GM11168 (cell line): ENCODE measurements at regions not wholly inside any gene's neighbourhood (a gene's known extent, or its start where the extent isn't known, plus 50 kb on each side); places are given as distances from the start of the nearest gene placed in this dataset.

Source experiments
- in situ Hi-C: fragments of 300-500 bp; cut with MboI; formaldehyde crosslinking; loops from one replicate; pipeline ENCODE4 v1.12.0; 2022; ENCODE audit warnings: low sequenced_read_pairs; ENCODE audit not compliant: unreplicated experiment

DNA sequence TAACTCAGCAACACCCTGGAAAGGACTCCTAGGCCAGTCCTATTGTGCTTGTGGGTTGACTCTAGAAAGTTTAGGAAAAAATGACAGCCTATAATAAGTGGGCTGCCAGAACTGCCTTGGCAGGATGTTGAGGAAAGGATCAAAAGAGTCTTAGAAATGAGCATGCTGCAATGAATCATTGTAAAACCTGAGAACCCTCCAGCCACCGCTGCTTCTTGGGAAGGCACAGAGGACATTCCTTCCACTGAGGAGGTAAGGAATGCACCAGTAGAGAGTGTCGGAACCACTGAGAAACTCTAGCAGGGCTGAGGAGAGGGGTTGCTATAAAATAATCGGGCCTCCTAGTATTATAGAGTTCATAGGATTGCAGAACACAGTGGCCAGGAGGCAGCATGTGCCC, 146.7 kb upstream of the SMIM21 start:
- in situ Hi-C loops = no loop called here

DNA sequence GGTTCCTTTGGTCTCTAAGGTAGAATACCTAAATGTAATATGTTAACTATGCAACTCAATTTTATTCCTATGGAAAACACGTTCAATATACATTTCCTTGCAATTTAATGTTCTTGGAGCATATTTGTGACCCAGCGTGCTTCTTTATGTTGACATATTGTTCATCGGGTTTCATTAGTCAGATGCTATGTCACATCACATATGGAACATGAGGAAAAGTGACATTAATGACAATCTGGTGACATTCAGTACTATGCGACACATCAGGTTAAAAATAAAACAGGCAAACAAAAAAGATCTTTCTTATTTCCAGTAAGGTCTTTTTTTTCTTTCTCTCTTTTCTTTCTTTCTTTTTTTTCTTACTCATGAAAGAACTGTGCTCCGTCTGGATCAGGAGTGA, 135.6 kb upstream of the SMIM21 start:
- in situ Hi-C loops = no loop called here

DNA sequence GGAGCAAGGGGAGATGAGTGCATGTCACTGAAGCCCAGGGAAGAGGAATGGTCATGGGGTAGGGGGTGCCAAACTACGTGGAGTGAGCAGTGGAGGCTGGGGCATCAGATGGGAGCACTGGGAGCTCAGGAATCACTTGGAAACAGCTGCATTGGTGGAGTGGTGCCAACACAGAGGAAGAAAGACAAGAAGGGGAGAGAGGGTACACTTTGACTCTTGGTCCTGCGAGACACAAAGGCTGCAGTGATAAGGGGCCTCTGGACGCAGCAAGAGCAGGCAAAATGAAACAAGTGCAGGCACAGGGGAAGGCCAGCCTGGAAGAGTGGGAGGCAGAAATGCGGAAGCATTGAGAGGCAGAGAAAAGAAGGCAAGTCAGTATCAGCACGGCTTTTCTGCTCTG, 134.7 kb upstream of the SMIM21 start:
- in situ Hi-C loops = no loop called here

DNA sequence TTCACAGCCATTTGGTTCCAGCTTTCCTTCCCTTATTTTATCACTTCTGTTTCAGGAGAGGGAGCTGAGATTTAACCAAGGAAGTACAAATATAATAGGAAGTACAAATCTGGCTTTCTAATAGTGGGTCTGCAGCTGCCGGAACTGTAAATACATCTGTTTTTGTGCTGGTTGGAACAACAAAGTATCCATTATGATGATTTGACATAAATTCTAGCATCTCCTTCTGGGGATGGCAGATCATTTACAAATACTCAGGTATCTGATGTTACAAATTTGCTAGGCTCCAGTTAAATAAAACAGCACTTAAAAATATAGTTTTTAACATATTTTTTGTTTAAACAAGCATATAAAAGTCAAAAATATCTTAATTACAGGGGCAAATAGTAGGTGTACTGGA, 131.3 kb upstream of the SMIM21 start:
- in situ Hi-C loops = no loop called here

DNA sequence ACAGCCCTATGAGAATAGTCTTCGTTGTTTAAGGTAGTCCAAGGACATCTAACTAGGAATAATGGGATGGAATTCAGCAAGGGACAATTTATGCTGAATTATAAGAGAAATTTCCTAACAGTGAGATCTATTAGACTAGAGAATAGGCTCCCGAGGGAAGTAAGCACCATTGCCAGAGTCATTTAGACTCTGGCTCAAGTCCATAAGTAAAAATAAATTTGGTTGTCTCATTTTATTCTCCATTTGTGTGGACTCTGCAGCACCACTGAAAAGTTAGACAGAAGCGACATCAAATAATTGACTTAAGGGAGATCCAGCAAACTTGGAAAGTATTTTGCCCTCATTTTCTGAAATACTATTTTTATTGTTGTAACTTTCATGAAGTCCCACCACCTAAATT, 129.3 kb upstream of the SMIM21 start:
- in situ Hi-C loops = no loop called here

DNA sequence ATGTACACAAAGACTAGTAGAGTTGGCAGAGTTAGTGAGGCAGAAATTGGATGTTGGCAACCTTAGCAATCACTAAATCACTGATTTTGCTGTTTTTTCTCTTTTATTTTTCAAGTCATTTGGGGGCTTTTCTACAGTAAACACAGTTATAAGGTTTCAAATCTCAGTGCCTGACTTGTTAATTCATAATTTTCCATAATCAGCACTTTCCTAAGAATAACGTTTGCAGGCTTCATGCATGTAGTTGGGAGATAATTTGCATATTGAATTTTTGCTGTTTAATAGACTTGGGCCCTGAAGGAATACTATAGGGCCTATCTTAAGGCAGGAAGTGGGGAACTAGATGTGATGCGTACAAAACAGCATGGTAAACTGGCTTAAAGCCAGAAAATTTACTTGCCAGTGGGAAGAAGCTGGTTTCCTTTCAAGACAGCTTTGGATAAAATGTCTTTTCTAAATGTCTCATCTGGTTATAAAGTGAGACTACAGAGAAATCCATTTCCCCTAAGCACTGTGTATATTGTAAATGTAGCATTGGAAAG, 127.2 kb upstream of the SMIM21 start:
- in situ Hi-C loops = no loop called here

DNA sequence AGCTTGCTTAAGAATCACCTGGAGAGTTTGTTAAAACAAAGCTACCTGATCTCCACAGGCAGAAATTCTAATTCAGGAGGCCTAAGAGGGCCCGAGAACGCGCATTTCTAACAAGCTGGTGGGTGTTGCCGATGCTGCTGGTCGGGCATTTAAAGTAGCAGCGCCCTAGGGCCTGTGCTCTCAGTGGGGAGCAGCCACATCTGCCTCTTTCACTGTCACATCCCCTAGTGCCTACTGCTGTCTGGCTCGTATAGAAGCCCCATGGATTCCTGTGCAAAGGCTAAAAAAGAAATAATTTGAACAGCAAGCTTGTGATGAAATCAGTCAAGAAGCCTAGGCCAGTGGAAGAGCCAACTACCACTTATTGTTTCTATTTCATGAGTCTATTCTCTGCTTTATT, 126.7 kb upstream of the SMIM21 start:
- in situ Hi-C loops = no loop called here

DNA sequence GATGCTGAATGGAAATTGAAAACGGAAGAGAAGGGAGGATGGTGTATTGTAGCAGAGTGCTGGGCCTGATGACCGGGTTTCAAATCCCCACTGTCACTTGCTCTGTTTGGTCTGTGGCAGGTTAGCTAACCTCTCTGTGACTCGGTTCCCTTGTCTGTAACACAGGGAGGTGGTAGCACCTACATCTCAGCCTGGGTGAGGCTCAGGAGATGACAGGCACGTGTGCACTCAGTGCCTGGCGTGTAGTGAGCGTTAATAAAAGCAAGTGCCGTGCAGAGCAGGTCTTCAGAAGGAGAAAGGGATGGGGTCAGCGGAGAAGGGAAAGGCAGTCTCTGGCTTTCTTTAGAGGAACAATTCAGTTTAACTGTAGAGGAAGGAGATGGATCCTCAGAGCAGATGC, 125.5 kb upstream of the SMIM21 start:
- in situ Hi-C loops = no loop called here

DNA sequence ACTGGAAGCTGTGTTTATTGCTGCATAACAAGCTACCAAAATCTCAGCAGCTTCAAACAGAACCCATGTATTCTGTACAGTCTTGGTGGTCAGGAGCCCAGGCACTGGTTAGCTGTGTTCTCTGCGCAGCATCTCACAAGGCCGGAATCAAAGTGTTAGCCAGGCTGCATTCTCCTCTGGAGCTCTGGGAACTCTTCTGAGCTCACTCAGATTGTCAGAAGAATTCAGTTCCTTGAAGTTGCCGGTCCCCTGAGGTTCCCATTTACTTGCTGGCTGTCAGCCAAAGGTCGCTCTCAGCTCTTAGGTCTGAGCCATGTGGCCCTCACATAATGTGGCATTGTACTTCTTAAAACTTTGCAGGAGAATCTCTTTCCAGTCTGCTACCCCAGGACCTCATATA, 123.6 kb upstream of the SMIM21 start:
- in situ Hi-C loops = no loop called here

DNA sequence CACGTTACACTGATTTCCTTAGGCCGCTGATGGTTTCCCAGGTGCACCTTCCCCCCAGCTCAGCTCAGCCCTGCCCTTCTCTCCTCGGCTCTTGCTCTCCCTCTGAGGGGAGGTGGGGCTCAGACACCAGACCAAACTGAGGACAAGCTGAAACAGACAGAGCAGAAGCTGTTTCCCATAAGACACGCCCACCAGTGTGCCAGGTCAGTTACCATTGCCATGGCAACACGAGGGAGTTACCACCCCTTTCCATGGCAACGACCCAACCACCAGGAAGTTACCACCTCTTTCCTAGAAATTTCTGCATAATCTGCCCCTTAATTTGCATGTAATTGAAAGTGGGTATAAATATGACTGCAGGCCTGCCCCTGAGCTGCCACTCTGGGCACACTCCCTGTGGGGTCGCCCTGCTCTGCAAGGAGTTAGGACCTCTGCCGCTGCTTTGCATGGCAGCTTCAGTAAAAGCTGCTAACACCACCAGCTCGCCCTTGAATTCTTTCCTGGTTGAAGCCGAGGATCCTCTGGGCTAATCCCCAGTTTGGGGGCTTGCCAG, 120.9 kb upstream of the SMIM21 start:
- in situ Hi-C loops = no loop called here

DNA sequence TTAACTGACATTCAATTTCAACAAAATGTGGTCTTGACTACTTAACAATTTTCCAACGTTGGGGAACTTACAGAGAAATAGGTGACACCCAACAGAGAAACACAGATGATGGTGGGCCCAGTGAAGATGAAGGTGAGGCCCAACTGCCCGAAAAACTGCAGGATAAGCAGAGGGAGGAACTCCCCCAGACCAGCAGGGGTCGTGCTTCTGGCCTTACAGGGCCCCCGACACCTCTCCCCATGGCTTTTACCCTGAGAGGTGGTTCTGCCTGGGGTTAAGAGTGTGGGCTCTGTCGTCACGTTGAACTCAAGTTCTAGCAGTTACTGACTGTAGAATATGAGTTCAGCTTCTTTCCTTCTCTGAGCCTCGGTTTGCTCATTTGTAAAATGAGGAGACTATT, 119.5 kb upstream of the SMIM21 start:
- in situ Hi-C loops = no loop called here

DNA sequence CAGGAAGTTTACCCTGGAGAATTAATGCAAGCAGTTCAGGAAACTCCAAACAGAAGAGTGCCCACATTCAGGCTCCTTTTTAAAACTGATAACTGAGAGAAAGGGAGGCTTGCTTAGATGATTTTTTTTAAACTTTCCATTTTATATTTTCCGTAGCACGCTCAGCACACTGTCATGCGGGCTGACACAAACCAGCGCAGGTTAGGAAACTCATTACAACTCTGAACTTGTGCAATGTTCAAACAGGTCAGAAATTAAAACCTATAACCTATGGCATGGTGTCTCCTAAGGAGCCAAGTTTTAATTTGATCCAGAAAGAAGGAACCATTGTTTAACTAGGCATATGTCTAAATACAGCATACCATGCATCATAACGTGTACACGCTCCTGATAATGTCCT, 117.7 kb upstream of the SMIM21 start:
- in situ Hi-C loops = no loop called here

DNA sequence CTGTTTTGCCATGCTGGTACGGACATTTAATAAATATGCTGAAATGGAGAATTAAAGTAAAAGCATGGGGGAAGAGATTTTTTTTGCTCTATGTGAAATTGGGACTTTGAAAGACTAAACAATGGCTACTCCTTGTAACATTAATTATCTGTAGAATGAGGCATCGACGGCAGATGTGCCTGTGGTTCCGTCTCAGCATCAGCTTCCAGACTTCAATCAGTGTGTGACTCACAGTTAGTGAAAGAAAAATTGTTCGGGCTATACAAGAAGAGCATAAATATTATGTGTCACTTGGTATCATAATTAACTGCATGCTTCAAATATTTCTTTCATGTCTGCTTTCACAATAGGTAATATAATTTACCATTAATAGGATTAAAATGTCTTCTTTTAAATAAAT, 117.0 kb upstream of the SMIM21 start:
- in situ Hi-C loops = no loop called here

DNA sequence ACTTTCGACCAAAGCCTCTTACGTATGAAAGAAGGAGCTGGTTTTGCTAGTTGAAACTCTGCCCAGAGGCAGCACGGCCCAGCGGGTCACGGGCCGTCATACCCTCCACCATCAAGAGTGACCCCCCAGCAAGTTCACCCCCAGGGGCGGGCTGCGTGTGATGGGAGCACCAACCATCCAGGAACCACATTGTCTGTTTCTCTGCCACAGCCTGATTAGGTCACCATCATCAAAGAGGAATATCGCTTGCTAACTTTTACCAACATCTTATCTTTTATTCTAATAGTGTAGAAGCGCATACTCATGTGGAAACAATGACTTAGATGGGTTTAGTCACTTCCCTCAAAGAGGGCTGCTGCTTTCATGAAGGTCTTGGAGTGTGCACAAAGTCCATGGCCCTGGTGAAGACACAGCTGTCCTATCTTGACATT, 116.6 kb upstream of the SMIM21 start:
- in situ Hi-C loops = no loop called here

DNA sequence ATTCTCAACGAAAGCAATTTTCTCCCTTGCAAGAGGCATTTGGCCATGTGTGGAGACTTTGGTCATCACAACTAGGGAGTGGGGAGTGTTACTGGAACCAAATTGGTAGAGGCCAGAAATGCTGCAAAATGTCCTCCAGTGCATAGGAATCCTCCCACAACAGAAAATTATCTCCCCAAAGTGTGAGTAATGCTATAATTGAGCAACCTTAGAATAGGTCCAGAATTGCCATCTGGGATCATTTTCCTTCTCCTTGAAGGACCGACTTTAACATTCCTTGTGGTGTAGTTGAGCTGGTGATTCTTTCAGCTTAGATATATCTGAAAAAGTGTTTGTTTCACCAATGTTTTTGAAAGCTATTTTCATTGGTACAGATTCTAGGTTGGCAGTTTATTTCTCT, 111.2 kb upstream of the SMIM21 start:
- in situ Hi-C loops = no loop called here

DNA sequence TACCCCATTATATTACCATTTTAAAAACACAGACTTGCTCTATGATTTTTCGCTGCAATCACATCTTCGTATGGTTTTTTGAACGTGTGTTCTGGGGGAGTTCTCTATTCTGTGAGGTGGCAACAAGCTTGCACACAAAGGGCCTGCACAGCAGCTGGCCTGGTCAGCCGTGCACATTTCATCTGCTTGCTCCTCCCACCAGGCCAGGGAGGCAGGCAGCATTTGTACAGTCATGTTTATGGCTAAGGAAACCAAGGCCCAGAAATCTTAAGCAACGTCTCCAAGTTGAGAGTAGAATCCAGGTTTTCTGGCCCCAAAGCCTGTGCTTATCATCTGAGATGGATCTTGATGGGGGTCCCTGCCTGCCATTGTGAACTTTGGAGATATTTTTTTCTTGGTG, 106.4 kb upstream of the SMIM21 start:
- in situ Hi-C loops = no loop called here

DNA sequence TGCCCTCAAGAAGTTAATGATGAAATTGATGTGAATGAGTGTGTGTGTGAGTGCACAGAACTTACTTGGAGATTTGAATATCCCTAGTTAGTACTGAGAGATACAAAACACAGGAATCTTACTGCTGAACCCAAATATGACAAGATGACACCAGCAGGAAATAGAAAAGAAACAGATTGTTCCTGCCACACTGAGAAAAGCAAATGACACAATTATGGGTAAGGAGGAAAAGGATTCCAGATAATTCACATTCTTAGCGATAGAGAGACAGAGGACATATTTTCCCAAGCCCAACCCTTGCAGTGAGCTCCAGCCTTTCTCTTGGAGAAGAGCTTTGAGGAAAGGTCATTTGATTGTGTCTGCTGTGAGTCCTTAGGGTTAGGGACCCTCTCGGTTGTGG, 105.7 kb upstream of the SMIM21 start:
- in situ Hi-C loops = no loop called here

DNA sequence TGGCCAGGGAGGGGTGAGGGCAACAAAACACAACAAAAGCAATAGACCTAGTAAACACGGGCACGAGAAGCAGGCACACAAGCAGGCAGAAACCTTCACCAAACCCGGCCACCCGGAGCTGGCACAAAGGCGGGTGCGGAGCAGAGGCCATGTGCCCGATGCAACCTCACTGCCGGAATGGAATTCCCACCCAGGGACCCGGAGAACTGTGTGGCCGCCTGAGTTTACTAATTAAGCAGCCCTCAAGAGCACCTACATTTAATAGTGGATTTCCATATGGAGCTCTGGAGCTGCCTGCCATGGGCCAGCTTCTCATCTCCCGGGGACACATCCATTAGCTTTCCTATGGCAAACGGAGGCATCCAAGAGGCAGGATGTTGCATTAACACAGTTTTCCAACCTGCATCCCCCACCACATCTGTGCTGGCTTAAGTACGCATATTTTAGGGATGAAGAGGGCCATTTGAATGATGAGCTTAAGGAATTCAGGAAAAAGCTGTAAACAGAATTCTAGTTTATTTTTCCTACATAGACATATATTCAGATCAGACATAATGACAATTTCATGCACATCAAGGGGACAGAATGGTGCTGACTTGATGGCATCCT, 104.5 kb upstream of the SMIM21 start:
- in situ Hi-C loops = no loop called here

DNA sequence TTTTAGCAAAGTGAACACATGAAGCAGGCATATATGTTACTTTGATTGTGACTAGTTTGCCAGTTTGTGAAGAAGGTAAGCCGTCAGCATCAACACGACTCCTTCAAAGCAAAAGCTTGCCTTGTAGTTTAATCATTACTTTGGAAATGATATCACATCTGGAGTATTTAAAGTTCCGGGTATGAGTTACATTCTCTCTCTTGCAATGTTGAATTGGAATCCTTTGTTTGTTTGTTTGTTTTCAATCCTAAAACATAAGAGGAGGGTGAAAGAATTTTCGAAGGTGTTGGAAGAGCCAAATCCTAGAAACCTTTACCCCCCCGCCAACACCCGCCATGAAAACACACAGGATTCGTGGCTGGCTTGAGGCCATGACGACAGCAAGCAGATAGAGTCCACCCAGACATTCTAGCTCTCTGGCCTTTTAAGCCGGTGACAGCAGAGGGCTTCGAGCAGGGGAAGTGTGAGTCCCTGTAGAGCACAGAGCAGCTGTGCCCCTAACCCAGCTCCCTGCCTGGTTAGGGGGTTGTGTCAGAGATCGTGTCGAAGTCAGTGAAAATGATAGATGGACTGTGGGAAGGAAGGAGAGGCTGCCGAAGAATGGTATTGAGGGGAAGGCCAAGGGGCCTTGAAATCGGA, 103.8 kb upstream of the SMIM21 start:
- in situ Hi-C loops = no loop called here

DNA sequence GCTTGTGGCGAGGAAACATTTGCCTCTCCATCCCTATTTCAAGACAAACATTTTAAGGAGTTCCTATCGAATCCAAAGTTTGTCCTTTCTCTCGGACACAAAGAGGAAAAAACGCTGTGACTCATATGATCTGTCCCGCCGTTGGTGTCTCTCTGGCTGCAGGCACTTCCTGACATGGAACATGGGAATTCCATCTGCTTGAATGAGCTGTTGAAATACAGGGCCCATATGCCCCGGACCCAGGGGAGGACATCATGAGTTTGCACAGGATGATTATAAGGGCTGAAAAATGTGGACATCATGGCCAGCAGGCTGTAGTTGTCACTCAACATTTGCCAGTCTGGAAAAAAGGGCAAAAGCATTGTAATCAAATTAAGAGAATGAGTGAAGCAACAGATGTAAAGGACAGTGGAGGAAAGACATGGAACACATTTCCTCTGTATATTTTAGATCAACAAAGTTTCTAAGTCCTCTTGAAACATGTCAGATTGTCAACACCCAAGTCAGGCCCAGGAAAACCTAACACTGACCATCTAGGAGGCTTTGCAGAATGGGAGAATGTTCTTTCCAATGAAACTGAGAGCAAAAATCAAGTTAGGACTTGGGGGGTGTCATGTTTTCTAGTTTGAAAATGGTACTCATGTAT, 103.2 kb upstream of the SMIM21 start:
- in situ Hi-C loops = no loop called here

DNA sequence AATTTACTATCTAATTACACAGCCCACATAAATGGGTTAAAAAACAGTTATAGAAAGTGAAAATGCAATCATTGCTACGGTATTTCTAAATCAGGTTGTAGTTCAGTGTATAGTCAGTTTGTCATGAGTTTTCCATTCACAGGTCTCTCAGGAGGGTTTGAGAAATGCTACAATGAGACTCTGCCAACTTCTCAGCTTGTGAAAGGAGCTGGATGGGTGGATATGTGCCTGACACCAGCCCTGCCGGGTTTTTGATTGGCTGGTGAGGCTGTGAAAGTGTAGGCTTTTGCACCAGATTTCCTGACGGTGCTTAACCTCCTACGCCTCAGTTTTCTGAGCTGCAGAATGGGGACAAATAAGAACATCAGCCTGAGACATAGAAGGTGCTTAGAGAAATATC, 102.6 kb upstream of the SMIM21 start:
- in situ Hi-C loops = no loop called here
